ENCODE measurements at regions not wholly inside any gene's neighbourhood (a gene's known extent, or its start where the extent isn't known, plus 50 kb on each side); places are given as distances from the start of the nearest gene placed in this dataset.

- 13% methylated on average over 4 of the region's 4 CpGs for WGBS (ENCODE audit: low lambda C conversion rate)
- Histone ChIP-seq H3K4me2 (ENCODE audit: low read depth, low read length) (no peak overlapping the region), H3K36me3 (replicated peaks in 1 of 2; ENCODE audit: control insufficient read depth in 1 of 2, insufficient read depth in 2 of 2, low read length in 2 of 2) (no peaks in the 10 kb centered on the region), H3K4me1 (ENCODE audit: insufficient read depth, low read length) (no peaks in the 10 kb centered on the region), H4K20me1 (ENCODE audit: insufficient read depth, low read length) (no peaks in the 10 kb centered on the region), H3K79me2 (ENCODE audit: insufficient read depth, low read length) (no peaks in the 10 kb centered on the region), H2AFZ (ENCODE audit: low read length) (no peak overlapping the region), H3K9ac (ENCODE audit: insufficient read depth, low read depth, low read length) (no peak overlapping the region), H3K27me3 (ENCODE audit: control insufficient read depth in 1 of 2, insufficient read depth in 2 of 2, low read length in 2 of 2) (peaks cover 0 to 12% of the 10 kb centered on the region in 2 experiments; a peak in 2 of 5 replicates), H3K9me3 (ENCODE audit: low read length) (no peaks in the 10 kb centered on the region), H3K4me3 (replicated peaks in 1 of 3; ENCODE audit: insufficient read depth in 1 of 3, low read depth in 2 of 3, low read length in 3 of 3) (no peak overlapping the region), H3K27ac (ENCODE audit: extremely low read length, insufficient read depth, low read length) (no peak overlapping the region)
- CTCF ChIA-PET (ENCODE audit: low intra/inter-chr PET ratio, low total read pairs): no interaction called here
- in situ Hi-C loops (cut with HindIII; ENCODE audit: extremely low pct_ligation_motif_present, low pct_unique_long_range_greater_than_20kb) (no loop called here), intact Hi-C loops (cut with micrococcal nuclease; ENCODE audit: unreplicated experiment) (no loop called here)
- no peak for ATAC-seq
- no TSS peak for BruUV-seq (replicated peaks)
- no peak for FAIRE-seq
- no peak for DNase-seq (ENCODE audit: low spot score)
- no peak for TF ChIP-seq CC2D1A (CRISPR knock-in tag; IDR thresholded peaks at IDR 0.05)
- TF ChIP-seq ZBTB40 (IDR thresholded peaks at IDR 0.05): no peak
- TF ChIP-seq ZBTB40 (CRISPR knock-in tag; IDR thresholded peaks at IDR 0.05): no peak
- no peak for TF ChIP-seq ZBTB33 (CRISPR knock-in tag; IDR thresholded peaks at IDR 0.05)
- TF ChIP-seq ZBTB34 (CRISPR knock-in tag; IDR thresholded peaks at IDR 0.05): no peak
- no peak for TF ChIP-seq DZIP1 (CRISPR knock-in tag; IDR thresholded peaks at IDR 0.05)
- no peak for TF ChIP-seq ZNF264 (CRISPR knock-in tag; IDR thresholded peaks at IDR 0.05)
- POLR2A ChIA-PET: no interaction called here
These were observed 341.6 kb downstream of the QKI start for GRCh38 chr6:163756079-163756478.

Data from HepG2 (cell line).